Smooth muscle cell (in vitro differentiated cells): ENCODE measurements at regions not wholly inside any gene's neighbourhood (a gene's known extent, or its start where the extent isn't known, plus 50 kb on each side); places are given as distances from the start of the nearest gene placed in this dataset.

Experiments
- DNase-seq: peaks from one replicate; lab custom pipeline; 2025; ENCODE audit not compliant: unreplicated experiment; lab: John Stamatoyannopoulos, UW
- H2AFZ ChIP-seq: fragments of 200-600 bp; sonication (generic); 2 replicates; pipeline ENCODE4 v1.6.0; 2016; ENCODE audit warnings: antibody characterized with exemption, low read depth, mild to moderate bottlenecking
- H3F3A ChIP-seq: fragments of 200-600 bp; sonication (generic); 2 replicates; pipeline ENCODE4 v1.6.0; 2017; ENCODE audit warnings: antibody characterized with exemption, low read depth
- H3K27ac ChIP-seq: fragments of 200-600 bp; sonication (generic); 2 replicates; pipeline ENCODE4 v1.5.1; 2016; ENCODE audit warnings: low read depth, mild to moderate bottlenecking
- H3K27me3 ChIP-seq: fragments of 200-600 bp; sonication (generic); 2 replicates; pipeline ENCODE4 v1.6.1; 2016; ENCODE audit warnings: low read depth, mild to moderate bottlenecking
- H3K36me3 ChIP-seq: fragments of 200-600 bp; sonication (generic); 2 replicates; pipeline ENCODE4 v1.5.1; 2016; ENCODE audit warnings: low read depth
- H3K4me1 ChIP-seq: fragments of 200-600 bp; sonication (generic); 2 replicates; pipeline ENCODE4 v1.5.1; 2016; ENCODE audit warnings: low read depth
- H3K4me2 ChIP-seq: fragments of 200-600 bp; sonication (generic); 2 replicates; pipeline ENCODE4 v1.6.0; 2016; ENCODE audit warnings: mild to moderate bottlenecking
- H3K4me3 ChIP-seq: fragments of 200-600 bp; sonication (generic); 2 replicates; pipeline ENCODE4 v1.5.1; 2016; ENCODE audit warnings: mild to moderate bottlenecking
- H3K79me2 ChIP-seq: fragments of 200-600 bp; sonication (generic); 2 replicates; pipeline ENCODE4 v1.6.0; 2016; ENCODE audit warnings: low read depth, mild to moderate bottlenecking
- H3K9ac ChIP-seq: fragments of 200-600 bp; sonication (generic); 2 replicates; pipeline ENCODE4 v1.6.0; 2016; ENCODE audit warnings: low read depth
- H3K9me3 ChIP-seq: fragments of 200-600 bp; sonication (generic); replicated peaks from 2 replicates; pipeline ENCODE4 v1.5.1; 2016; ENCODE audit warnings: low read depth
- H4K20me1 ChIP-seq: fragments of 200-600 bp; sonication (generic); 2 replicates; pipeline ENCODE4 v1.6.0; 2016; ENCODE audit warnings: low read depth
- CTCF ChIP-seq: fragments of 200-600 bp; sonication (generic); IDR thresholded peaks from 2 replicates; pipeline ENCODE4 v1.5.1; 2017; ENCODE audit warnings: borderline replicate concordance, mild to moderate bottlenecking, antibody characterized with exemption; ENCODE audit not compliant: insufficient read depth, poor library complexity, severe bottlenecking
- WGBS: methylation state at CpG from one replicate; pipeline ENCODE4 v1.1.7; 2016; ENCODE audit warnings: low lambda C conversion rate; 5-methylcytosine and 5-hydroxymethylcytosine counted together

GRCh38 chr14:66197276-66197675 is 288.9 kb upstream of the CCDC196 start:
- H3K27me3 ChIP-seq: no peaks in the 10 kb centered on the region
- no peaks in the 10 kb centered on the region for H3K9me3 ChIP-seq
- H3K4me1 ChIP-seq: no peaks in the 10 kb centered on the region
- H2AFZ ChIP-seq: no peak overlapping the region
- no peaks in the 10 kb centered on the region for H3K36me3 ChIP-seq
- TF ChIP-seq CTCF: no peak
- H3K27ac ChIP-seq: no peak overlapping the region
- no peak for DNase-seq
- no peak overlapping the region for H3K4me2 ChIP-seq
- H4K20me1 ChIP-seq: no peaks in the 10 kb centered on the region
- no peaks in the 10 kb centered on the region for H3F3A ChIP-seq
- no peaks in the 10 kb centered on the region for H3K79me2 ChIP-seq
- no peak overlapping the region for H3K4me3 ChIP-seq
- H3K9ac ChIP-seq: no peak overlapping the region

DNA sequence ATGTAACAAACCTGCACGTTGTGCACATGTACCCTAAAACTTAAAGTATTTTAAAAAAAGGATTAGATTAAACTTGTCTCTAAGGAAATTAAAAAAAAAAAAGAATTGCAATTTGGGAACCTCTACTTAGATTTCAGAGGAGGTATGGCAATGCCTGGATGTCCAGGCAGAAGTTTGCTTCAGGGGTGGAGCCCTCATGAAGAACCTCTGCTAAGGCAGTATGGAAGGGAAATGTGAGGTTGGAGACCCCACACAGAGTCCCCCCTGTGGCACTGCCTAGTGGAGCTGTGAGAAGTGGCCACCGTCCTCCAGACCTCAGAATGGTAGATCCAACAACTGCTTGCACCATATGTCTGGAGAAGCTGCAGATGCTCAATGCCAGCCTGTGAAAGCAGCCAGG is 279.6 kb upstream of the CCDC196 start:
- no peak for TF ChIP-seq CTCF
- Histone ChIP-seq H2AFZ (no peak overlapping the region), H3K4me2 (no peak overlapping the region), H3K4me3 (no peak overlapping the region), H3K27ac (no peak overlapping the region), H3K4me1 (no peaks in the 10 kb centered on the region), H3K36me3 (no peaks in the 10 kb centered on the region), H3K9me3 (no peaks in the 10 kb centered on the region), H3K27me3 (no peaks in the 10 kb centered on the region), H4K20me1 (no peaks in the 10 kb centered on the region), H3F3A (no peaks in the 10 kb centered on the region), H3K79me2 (no peaks in the 10 kb centered on the region), H3K9ac (no peak overlapping the region)
- WGBS: 72% methylated on average over 2 of the region's 2 CpGs
- no peak for DNase-seq

DNA sequence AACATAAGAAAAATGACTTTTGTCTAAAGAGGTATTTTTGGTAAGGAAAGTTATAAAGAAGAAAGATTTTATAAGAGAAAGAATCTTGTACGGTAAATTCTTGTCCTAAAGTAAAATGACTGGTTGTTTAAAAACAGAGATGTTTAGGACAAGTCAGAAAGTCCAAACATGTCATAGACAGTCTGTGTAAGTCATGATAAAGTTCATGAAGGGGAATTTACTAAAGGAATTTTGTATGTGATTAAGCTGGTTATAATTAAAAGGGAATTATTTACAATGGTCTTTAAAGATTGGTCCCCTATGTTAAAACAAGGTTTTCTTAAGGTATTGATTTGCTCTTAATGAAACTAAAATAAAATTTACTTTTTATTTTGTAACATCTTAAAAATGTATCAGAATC is 269.4 kb upstream of the CCDC196 start:
- peaks cover 6% of the 10 kb centered on the region for H3K9me3 ChIP-seq
- 81% methylated on average over 1 of the region's 1 CpG for WGBS

More for the DNA sequence above, 269.4 kb upstream of the CCDC196 start:
- no peak overlapping the region for H2AFZ ChIP-seq
- no peaks in the 10 kb centered on the region for H3K36me3 ChIP-seq
- no peak overlapping the region for H3K9ac ChIP-seq
- H3K4me2 ChIP-seq: no peak overlapping the region
- no peaks in the 10 kb centered on the region for H4K20me1 ChIP-seq
- no peak overlapping the region for H3K27ac ChIP-seq
- no peaks in the 10 kb centered on the region for H3K27me3 ChIP-seq
- no peaks in the 10 kb centered on the region for H3F3A ChIP-seq
- no peak for TF ChIP-seq CTCF
- no peaks in the 10 kb centered on the region for H3K4me1 ChIP-seq
- no peak for DNase-seq
- no peak overlapping the region for H3K4me3 ChIP-seq
- H3K79me2 ChIP-seq: no peaks in the 10 kb centered on the region
